Keratinocyte (primary cell): ENCODE measurements at regions not wholly inside any gene's neighbourhood (a gene's known extent, or its start where the extent isn't known, plus 50 kb on each side); places are given as distances from the start of the nearest gene placed in this dataset.

ENCODE experiments used
- DNase-seq: peaks from one replicate; pipeline ENCODE4 v3.0.0-alpha.2; 2011; ENCODE audit warnings: low read depth, missing footprints, low spot score
- FAIRE-seq: peaks from 2 replicates; lab custom pipeline; 2011; peaks lifted over from hg19 to GRCh38; lab: Jason Lieb, UNC
- H2AFZ ChIP-seq: 2 replicates; pipeline ENCODE4 v1.6.0; 2012; ENCODE audit warnings: low read length, control low read depth, inconsistent platforms; ENCODE audit not compliant: control insufficient read depth
- H3K27ac ChIP-seq: 2 replicates; pipeline ENCODE4 v1.5.1; 2011; ENCODE audit warnings: low read length; ENCODE audit not compliant: control insufficient read depth, insufficient read depth
- H3K27me3 ChIP-seq: 3 replicates; pipeline ENCODE4 v1.6.0; 2011; ENCODE audit warnings: low read length; ENCODE audit not compliant: control insufficient read depth, insufficient read depth; ENCODE audit errors: extremely low read depth
- H3K36me3 ChIP-seq, 2 experiments: 2 replicates in 1 of 2; 3 replicates in 1 of 2; pipeline ENCODE4 v1.5.1; 2011; ENCODE audit warnings: low read length in 2 of 2, mild to moderate bottlenecking in 1 of 2; ENCODE audit not compliant: control insufficient read depth in 2 of 2, insufficient read depth in 2 of 2; ENCODE audit errors: extremely low read depth in 1 of 2
- H3K4me1 ChIP-seq: 3 replicates; pipeline ENCODE4 v1.5.1; 2011; ENCODE audit warnings: low read length; ENCODE audit not compliant: control insufficient read depth, insufficient read depth; ENCODE audit errors: extremely low read depth
- H3K4me2 ChIP-seq: 3 replicates; pipeline ENCODE4 v1.6.0; 2011; ENCODE audit warnings: low read depth, low read length; ENCODE audit not compliant: control insufficient read depth, insufficient read depth; ENCODE audit errors: extremely low read depth
- H3K4me3 ChIP-seq, 3 experiments: fragments of 200-600 bp in 1 of 3; sonication (generic) in 1 of 3; 2 replicates in 2 of 3; 3 replicates in 1 of 3; pipeline ENCODE4 v1.5.1; 2011 to 2016; ENCODE audit warnings: low read length in 3 of 3, mild to moderate bottlenecking in 3 of 3, control low read depth in 2 of 3, inconsistent platforms in 1 of 3, low read depth in 1 of 3, mixed read lengths in 1 of 3, mixed run types in 1 of 3, moderate library complexity in 1 of 3; ENCODE audit not compliant: control insufficient read depth in 2 of 3, insufficient read depth in 2 of 3; ENCODE audit errors: extremely low read depth in 1 of 3
- H3K79me2 ChIP-seq: 2 replicates; pipeline ENCODE4 v1.6.0; 2012; ENCODE audit warnings: low read length; ENCODE audit not compliant: control insufficient read depth, insufficient read depth
- H3K9ac ChIP-seq: 3 replicates; pipeline ENCODE4 v1.6.0; 2011; ENCODE audit warnings: low read length; ENCODE audit not compliant: control insufficient read depth, insufficient read depth; ENCODE audit errors: extremely low read depth
- H3K9me1 ChIP-seq: 3 replicates; pipeline ENCODE4 v1.6.0; 2011; ENCODE audit warnings: low read length; ENCODE audit not compliant: control insufficient read depth, insufficient read depth; ENCODE audit errors: extremely low read depth
- H3K9me3 ChIP-seq: 2 replicates; pipeline ENCODE4 v1.5.1; 2012; ENCODE audit warnings: low read depth, low read length; ENCODE audit not compliant: control insufficient read depth
- H4K20me1 ChIP-seq: 3 replicates; pipeline ENCODE4 v1.6.0; 2011; ENCODE audit warnings: low read length; ENCODE audit not compliant: control insufficient read depth, insufficient read depth; ENCODE audit errors: extremely low read depth
- CTCF ChIP-seq, 3 experiments: IDR thresholded peaks in 1 of 3; conservative IDR thresholded peaks in 1 of 3; optimal IDR thresholded peaks in 1 of 3; 2 replicates in 2 of 3; 3 replicates in 1 of 3; pipeline versions ENCODE3 to v1.5.1; 2011; ENCODE audit warnings: low read length in 3 of 3, mild to moderate bottlenecking in 3 of 3, moderate library complexity in 2 of 3, control low read depth in 1 of 3, inconsistent platforms in 1 of 3; ENCODE audit not compliant: insufficient read depth in 2 of 3; ENCODE audit errors: extremely low read depth in 1 of 3
- EZH2 ChIP-seq: IDR thresholded peaks from one replicate; pipeline ENCODE4 v1.6.1; 2012; ENCODE audit warnings: inconsistent platforms, mild to moderate bottlenecking, low read length, moderate library complexity
- dilution Hi-C: fragments of 300-500 bp; cut with MboI; formaldehyde crosslinking; loops from one replicate; pipeline ENCODE4 v1.7.0; 2020; ENCODE audit warnings: low sequenced_read_pairs; ENCODE audit not compliant: extremely low pct_ligation_motif_present

- TF ChIP-seq EZH2 (no peak), CTCF (optimal IDR thresholded peaks at IDR 0.05 in 1 of 3, IDR thresholded peaks at IDR 0.05 in 1 of 3, conservative IDR thresholded peaks at IDR 0.05 in 1 of 3; ENCODE audit: extremely low read depth in 1 of 3, insufficient read depth in 2 of 3, low read length in 3 of 3) (peak in 1 of 3 experiments; percentile 3)
- Histone ChIP-seq H3K79me2 (no peaks in the 10 kb centered on the region), H3K27ac (no peak overlapping the region), H3K36me3 (no peaks in the 10 kb centered on the region), H3K4me1 (no peaks in the 10 kb centered on the region), H3K9me3 (no peaks in the 10 kb centered on the region), H4K20me1 (no peaks in the 10 kb centered on the region), H2AFZ (no peak overlapping the region), H3K27me3 (no peaks in the 10 kb centered on the region), H3K4me2 (no peak overlapping the region), H3K9ac (no peak overlapping the region), H3K9me1 (no peaks in the 10 kb centered on the region), H3K4me3 (no peak overlapping the region)
- DNase-seq = no peak
- dilution Hi-C loops = no loop called here
- FAIRE-seq = no peak
Measured at GRCh38 chr14:97446087-97446486, 648.9 kb downstream of the VRK1 start.

GRCh38 chr14:97452314-97452713 is 655.1 kb downstream of the VRK1 start:
- Histone ChIP-seq H3K36me3 (no peaks in the 10 kb centered on the region), H3K79me2 (no peaks in the 10 kb centered on the region), H2AFZ (no peak overlapping the region), H3K9me1 (no peaks in the 10 kb centered on the region), H3K27me3 (no peaks in the 10 kb centered on the region), H4K20me1 (no peaks in the 10 kb centered on the region), H3K4me2 (no peak overlapping the region), H3K9me3 (no peaks in the 10 kb centered on the region), H3K4me3 (no peak overlapping the region), H3K27ac (no peak overlapping the region), H3K9ac (no peak overlapping the region), H3K4me1 (no peaks in the 10 kb centered on the region)
- no peak for TF ChIP-seq EZH2
- no peak for TF ChIP-seq CTCF (optimal IDR thresholded peaks at IDR 0.05 in 1 of 3, IDR thresholded peaks at IDR 0.05 in 1 of 3, conservative IDR thresholded peaks at IDR 0.05 in 1 of 3; ENCODE audit: extremely low read depth in 1 of 3, insufficient read depth in 2 of 3, low read length in 3 of 3)
- dilution Hi-C loops = no loop called here
- FAIRE-seq = no peak
- DNase-seq = no peak
